PC-9 (cell line): ENCODE measurements at regions not wholly inside any gene's neighbourhood (a gene's known extent, or its start where the extent isn't known, plus 50 kb on each side); places are given as distances from the start of the nearest gene placed in this dataset.

Source experiments
- BruUV-seq: library from RNA; stranded (reverse); fragments of 400-500 nt; replicated peaks from 2 replicates; lab custom pipeline; 2021; lab: Mats Ljungman, UMichigan
- CTCF ChIA-PET: fragments of 300-600 bp; sonication (Branson Sonifier 250); formaldehyde crosslinking; loops from one replicate; lab custom pipeline; 2022; ENCODE audit warnings: antibody characterized with exemption; lab: Charles Lee
- POLR2A ChIA-PET: fragments of 300-600 bp; sonication (Branson Sonifier 250); formaldehyde crosslinking; loops from one replicate; lab custom pipeline; 2022; ENCODE audit warnings: antibody characterized with exemption; ENCODE audit not compliant: unreplicated experiment; lab: Charles Lee
- DNase-seq, 2 experiments: peaks; one replicate each; pipeline versions ENCODE4 v3.0.0 to v3.0.0-alpha.2; 2015 to 2022; ENCODE audit warnings: mixed read lengths in 1 of 2
- H2AFZ ChIP-seq: fragments of 200-600 bp; sonication (generic); 2 replicates; pipeline ENCODE4 v1.8.1; 2017; ENCODE audit warnings: antibody characterized with exemption
- H3F3A ChIP-seq: fragments of 200-600 bp; sonication (generic); 2 replicates; pipeline ENCODE4 v1.8.1; 2017; ENCODE audit warnings: antibody characterized with exemption, mild to moderate bottlenecking, low read depth; ENCODE audit not compliant: insufficient read depth
- H3K27ac ChIP-seq: fragments of 200-600 bp; sonication (generic); 2 replicates; pipeline ENCODE4 v1.6.1; 2016; ENCODE audit warnings: mixed run types
- H3K27me3 ChIP-seq: fragments of 200-600 bp; sonication (generic); 2 replicates; pipeline ENCODE4 v1.6.1; 2016; ENCODE audit warnings: low read depth, mixed run types; ENCODE audit not compliant: insufficient read depth
- H3K36me3 ChIP-seq: fragments of 200-600 bp; sonication (generic); 2 replicates; pipeline ENCODE4 v1.6.1; 2016; ENCODE audit warnings: low read depth, mixed run types
- H3K4me1 ChIP-seq: fragments of 200-600 bp; sonication (generic); replicated peaks from 2 replicates; pipeline ENCODE4 v1.6.1; 2016; ENCODE audit warnings: mixed run types; ENCODE audit not compliant: insufficient read depth
- H3K4me2 ChIP-seq: fragments of 200-600 bp; sonication (generic); 2 replicates; pipeline ENCODE4 v1.6.1; 2017; ENCODE audit warnings: mixed run types
- H3K4me3 ChIP-seq: fragments of 200-600 bp; sonication (generic); 2 replicates; pipeline ENCODE4 v1.6.1; 2016; ENCODE audit warnings: mixed run types
- H3K79me2 ChIP-seq: fragments of 200-600 bp; sonication (generic); 2 replicates; pipeline ENCODE4 v1.6.1; 2017; ENCODE audit warnings: low read depth, mixed run types
- H3K9me2 ChIP-seq: fragments of 200-600 bp; sonication (generic); 2 replicates; pipeline ENCODE4 v1.8.1; 2017; ENCODE audit warnings: mild to moderate bottlenecking; ENCODE audit not compliant: insufficient read depth
- H3K9me3 ChIP-seq: fragments of 200-600 bp; sonication (generic); 2 replicates; pipeline ENCODE4 v1.8.1; 2016; ENCODE audit warnings: low read depth; ENCODE audit not compliant: insufficient read depth
- H4K20me1 ChIP-seq: fragments of 200-600 bp; sonication (generic); 2 replicates; pipeline ENCODE4 v1.8.1; 2017; ENCODE audit not compliant: insufficient read depth
- EZH2 ChIP-seq: fragments of 200-600 bp; sonication (generic); IDR thresholded peaks from 2 replicates; pipeline ENCODE4 v1.8.0; 2017; ENCODE audit warnings: antibody characterized with exemption, low read depth
- intact Hi-C: fragments of 100-400 bp; cut with micrococcal nuclease; formaldehyde crosslinking; loops from one replicate; pipeline ENCODE4 v1.10.0; 2022; ENCODE audit not compliant: unreplicated experiment
- TF ChIP-seq, protein P1 (sequence below): fragments of 200-600 bp; sonication (generic); conservative IDR thresholded peaks from 2 replicates; pipeline ENCODE4 v1.6.1; 2017; ENCODE audit warnings: mixed run types, antibody characterized with exemption, mild to moderate bottlenecking, moderate library complexity

DNA sequence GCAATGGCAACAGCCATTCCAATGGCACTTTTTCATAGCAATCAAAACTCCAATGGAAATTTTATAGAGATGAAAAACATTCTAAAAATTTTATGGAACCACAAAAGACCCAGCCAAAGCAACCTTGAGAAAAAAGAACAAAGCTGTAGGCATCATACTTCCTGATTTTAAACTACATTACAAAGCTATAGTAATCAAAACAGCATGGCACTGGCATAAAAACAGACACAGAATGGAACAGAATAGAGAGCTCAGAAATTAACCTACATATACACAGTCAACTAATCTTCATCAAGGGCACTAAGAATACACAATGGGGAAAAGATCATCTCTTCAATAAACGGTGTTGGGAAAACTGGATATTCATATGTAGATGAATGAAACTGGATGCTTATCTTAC is 401.5 kb downstream of the NPHP4 start:
- intact Hi-C loops: no loop called here

DNA sequence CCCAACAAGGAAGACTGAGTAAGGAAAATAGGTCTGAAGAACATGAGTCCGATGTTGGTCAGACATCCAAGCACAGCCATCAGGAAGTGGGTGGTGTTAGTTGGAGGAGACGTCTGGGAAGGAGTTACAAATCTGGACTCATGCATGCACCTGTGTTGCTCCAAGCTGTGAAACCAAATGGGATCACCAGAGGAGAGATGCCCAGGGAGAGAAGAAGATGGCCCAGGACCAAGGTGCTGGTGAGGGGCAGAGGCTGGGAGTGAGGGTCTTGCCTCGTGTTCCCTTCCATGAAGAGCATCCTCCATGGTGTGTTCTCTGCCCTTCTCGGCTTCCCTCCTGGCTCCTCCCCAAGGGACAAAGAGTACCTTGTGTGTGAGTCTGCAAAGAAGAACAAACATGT is 405.6 kb downstream of the NPHP4 start:
- intact Hi-C loops: no loop called here
- Histone ChIP-seq H3K27me3 (no peaks in the 10 kb centered on the region; the same call in 1 of the 2 replicates), H3K9me3 (no peaks in the 10 kb centered on the region), H4K20me1 (no peaks in the 10 kb centered on the region), H3K9me2 (no peaks in the 10 kb centered on the region), H3K36me3 (no peaks in the 10 kb centered on the region), H3K27ac (no peak overlapping the region), H3K4me2 (no peak overlapping the region), H2AFZ (no peak overlapping the region), H3K79me2 (no peaks in the 10 kb centered on the region), H3F3A (no peaks in the 10 kb centered on the region), H3K4me3 (no peak overlapping the region), H3K4me1 (no peaks in the 10 kb centered on the region)
- no peak for DNase-seq
- CTCF ChIA-PET: no interaction called here
- TF ChIP-seq, protein P1, sequence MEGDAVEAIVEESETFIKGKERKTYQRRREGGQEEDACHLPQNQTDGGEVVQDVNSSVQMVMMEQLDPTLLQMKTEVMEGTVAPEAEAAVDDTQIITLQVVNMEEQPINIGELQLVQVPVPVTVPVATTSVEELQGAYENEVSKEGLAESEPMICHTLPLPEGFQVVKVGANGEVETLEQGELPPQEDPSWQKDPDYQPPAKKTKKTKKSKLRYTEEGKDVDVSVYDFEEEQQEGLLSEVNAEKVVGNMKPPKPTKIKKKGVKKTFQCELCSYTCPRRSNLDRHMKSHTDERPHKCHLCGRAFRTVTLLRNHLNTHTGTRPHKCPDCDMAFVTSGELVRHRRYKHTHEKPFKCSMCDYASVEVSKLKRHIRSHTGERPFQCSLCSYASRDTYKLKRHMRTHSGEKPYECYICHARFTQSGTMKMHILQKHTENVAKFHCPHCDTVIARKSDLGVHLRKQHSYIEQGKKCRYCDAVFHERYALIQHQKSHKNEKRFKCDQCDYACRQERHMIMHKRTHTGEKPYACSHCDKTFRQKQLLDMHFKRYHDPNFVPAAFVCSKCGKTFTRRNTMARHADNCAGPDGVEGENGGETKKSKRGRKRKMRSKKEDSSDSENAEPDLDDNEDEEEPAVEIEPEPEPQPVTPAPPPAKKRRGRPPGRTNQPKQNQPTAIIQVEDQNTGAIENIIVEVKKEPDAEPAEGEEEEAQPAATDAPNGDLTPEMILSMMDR: no peak
- no peak for TF ChIP-seq EZH2
- POLR2A ChIA-PET: no interaction called here
- no TSS peak for BruUV-seq

More for the DNA sequence above, 401.5 kb downstream of the NPHP4 start:
- Histone ChIP-seq H3K9me3 (no peaks in the 10 kb centered on the region), H3K27me3 (0 out of 2 replicates have a peak, but pooled peaks cover 6% of the 10 kb centered on the region), H3K4me1 (no peaks in the 10 kb centered on the region), H3K36me3 (no peaks in the 10 kb centered on the region), H3K79me2 (no peaks in the 10 kb centered on the region), H2AFZ (no peak overlapping the region), H3K4me2 (no peak overlapping the region), H4K20me1 (no peaks in the 10 kb centered on the region), H3F3A (no peaks in the 10 kb centered on the region), H3K9me2 (no peaks in the 10 kb centered on the region), H3K4me3 (no peak overlapping the region), H3K27ac (no peak overlapping the region)
- BruUV-seq: no TSS peak
- TF ChIP-seq, protein P1: no peak
- TF ChIP-seq EZH2: no peak
- ChIA-PET POLR2A (no interaction called here), CTCF (no interaction called here)
- no peak for DNase-seq

DNA sequence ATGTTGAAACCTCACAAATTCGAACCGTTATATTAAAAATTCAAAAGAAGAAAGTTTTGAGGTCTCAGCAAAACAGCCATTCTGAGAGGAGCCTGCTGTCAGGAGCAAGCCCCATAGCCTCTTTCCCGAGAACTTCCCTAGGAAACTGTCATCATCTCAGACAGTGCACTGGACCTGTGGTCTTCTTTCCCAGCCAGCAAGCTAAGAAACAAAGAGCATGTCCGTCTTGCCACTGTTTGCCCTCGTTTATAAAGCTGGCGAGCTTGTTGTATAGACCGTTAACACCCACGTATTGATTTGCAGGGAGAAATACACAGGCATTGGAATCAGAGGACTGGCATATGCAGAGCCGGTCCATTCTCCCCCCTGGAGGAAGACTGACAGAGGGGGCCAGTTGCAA is 407.0 kb downstream of the NPHP4 start:
- CTCF ChIA-PET: no interaction called here
- Histone ChIP-seq H4K20me1 (no peaks in the 10 kb centered on the region), H2AFZ (no peak overlapping the region), H3K27me3 (no peaks in the 10 kb centered on the region; the same call in 1 of the 2 replicates), H3K4me1 (no peaks in the 10 kb centered on the region), H3K36me3 (no peaks in the 10 kb centered on the region), H3K4me3 (no peak overlapping the region), H3K4me2 (no peak overlapping the region), H3K27ac (no peak overlapping the region), H3K9me2 (no peaks in the 10 kb centered on the region), H3F3A (no peaks in the 10 kb centered on the region), H3K9me3 (no peaks in the 10 kb centered on the region), H3K79me2 (no peaks in the 10 kb centered on the region)
- POLR2A ChIA-PET: no interaction called here
- DNase-seq: no peak
- no TSS peak for BruUV-seq
- intact Hi-C loops: no loop called here
- no peak for TF ChIP-seq EZH2
- TF ChIP-seq, protein P1: no peak
